ENCODE measurements at regions not wholly inside any gene's neighbourhood (a gene's known extent, or its start where the extent isn't known, plus 50 kb on each side); places are given as distances from the start of the nearest gene placed in this dataset.

DNA sequence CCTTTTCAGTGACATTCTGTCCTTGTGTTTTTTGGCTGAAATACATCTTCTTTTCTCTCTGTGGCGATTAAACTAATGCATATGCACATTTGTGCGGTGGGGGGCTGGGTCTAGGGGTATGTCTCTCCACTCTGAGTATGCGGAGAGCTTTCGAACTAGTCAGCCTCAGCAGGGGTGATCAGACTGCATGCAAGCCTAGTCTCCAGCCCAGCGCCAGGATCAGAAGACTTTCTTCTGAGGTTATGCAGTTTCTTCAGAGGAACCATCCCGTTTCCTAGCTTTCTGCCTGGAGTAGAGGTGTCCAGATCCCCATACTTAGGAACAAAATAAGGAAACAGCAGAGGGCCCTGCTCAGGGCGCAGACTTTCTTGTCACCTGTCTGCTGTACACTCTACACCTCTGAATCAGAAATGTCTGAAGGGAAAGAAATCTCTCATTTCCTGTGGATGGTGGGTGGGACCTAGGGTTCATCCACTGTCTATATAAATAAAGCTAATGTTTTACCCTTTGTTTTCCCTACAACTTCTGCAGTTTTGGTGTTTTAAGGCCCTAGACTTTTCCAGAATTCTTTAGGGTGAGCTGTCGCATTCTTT is 230.4 kb downstream of the ABHD5 start:
- H3K27me3 Mint-ChIP-seq (ENCODE audit: insufficient read depth, unreplicated experiment), result peaks cover 24% of the 10 kb centered on the region
- ChIA-PET CTCF (no interaction called here), POLR2A (no interaction called here)
- no peaks in the 10 kb centered on the region for H3K36me3 ChIP-seq (ENCODE audit: control insufficient read depth, insufficient read depth, low read length)
- H3K4me3 ChIP-seq (ENCODE audit: low read depth, low read length), result no peak overlapping the region
- H3K4me1 ChIP-seq, result no peaks in the 10 kb centered on the region
- no peaks in the 10 kb centered on the region for H3K9me3 Mint-ChIP-seq (ENCODE audit: unreplicated experiment)
- no peaks in the 10 kb centered on the region for H3K4me1 Mint-ChIP-seq (ENCODE audit: low read depth, unreplicated experiment)
- intact Hi-C loops (cut with micrococcal nuclease; ENCODE audit: unreplicated experiment), result no loop called here
- DNase-seq, result no peak
- H3K4me3 Mint-ChIP-seq (ENCODE audit: unreplicated experiment), result no peak overlapping the region
- TF ChIP-seq, protein P1, sequence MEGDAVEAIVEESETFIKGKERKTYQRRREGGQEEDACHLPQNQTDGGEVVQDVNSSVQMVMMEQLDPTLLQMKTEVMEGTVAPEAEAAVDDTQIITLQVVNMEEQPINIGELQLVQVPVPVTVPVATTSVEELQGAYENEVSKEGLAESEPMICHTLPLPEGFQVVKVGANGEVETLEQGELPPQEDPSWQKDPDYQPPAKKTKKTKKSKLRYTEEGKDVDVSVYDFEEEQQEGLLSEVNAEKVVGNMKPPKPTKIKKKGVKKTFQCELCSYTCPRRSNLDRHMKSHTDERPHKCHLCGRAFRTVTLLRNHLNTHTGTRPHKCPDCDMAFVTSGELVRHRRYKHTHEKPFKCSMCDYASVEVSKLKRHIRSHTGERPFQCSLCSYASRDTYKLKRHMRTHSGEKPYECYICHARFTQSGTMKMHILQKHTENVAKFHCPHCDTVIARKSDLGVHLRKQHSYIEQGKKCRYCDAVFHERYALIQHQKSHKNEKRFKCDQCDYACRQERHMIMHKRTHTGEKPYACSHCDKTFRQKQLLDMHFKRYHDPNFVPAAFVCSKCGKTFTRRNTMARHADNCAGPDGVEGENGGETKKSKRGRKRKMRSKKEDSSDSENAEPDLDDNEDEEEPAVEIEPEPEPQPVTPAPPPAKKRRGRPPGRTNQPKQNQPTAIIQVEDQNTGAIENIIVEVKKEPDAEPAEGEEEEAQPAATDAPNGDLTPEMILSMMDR (IDR thresholded peaks at IDR 0.05; ENCODE audit: insufficient read depth in 1 of 2, low read depth in 1 of 2, low read length in 1 of 2, severe bottlenecking in 1 of 2, unreplicated experiment in 1 of 2), result no peak
- no peak overlapping the region for H3K27ac Mint-ChIP-seq (ENCODE audit: unreplicated experiment)
- no peaks in the 10 kb centered on the region for H3K9me3 ChIP-seq
- no TSS peak for BruUV-seq (replicated peaks)
- peaks cover 1% of the 10 kb centered on the region; the same call in 1 of the 2 replicates for H3K27me3 ChIP-seq (replicated peaks; ENCODE audit: control insufficient read depth, insufficient read depth, low read length)
- no peaks in the 10 kb centered on the region for H3K36me3 Mint-ChIP-seq (ENCODE audit: insufficient read depth, unreplicated experiment)

DNA sequence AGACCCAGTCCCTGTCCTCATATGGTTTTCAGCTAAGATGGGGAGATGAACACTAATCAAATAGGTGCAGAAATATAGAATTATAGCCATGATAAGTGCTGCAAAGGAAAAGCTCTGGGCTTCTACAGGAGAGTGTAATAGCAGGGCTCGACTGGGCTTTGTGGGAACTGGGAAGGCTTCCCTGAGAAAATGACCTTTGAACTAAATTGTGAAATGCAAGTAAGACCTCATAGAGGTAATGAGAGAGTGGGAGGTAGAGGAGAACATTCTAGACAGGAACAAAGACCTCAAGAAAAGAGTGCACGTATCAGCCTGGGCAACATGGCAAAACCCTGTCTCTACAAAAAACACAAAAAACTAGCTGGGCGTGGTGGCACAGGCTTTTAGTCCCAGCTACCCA is 231.6 kb downstream of the ABHD5 start:
- ChIA-PET CTCF (no interaction called here), POLR2A (no interaction called here)
- intact Hi-C loops (cut with micrococcal nuclease; ENCODE audit: unreplicated experiment), result no loop called here
- H3K4me3 ChIP-seq (ENCODE audit: low read depth, low read length), result no peak overlapping the region
- H3K27me3 ChIP-seq (replicated peaks; ENCODE audit: control insufficient read depth, insufficient read depth, low read length), result peaks cover 1% of the 10 kb centered on the region; the same call in 1 of the 2 replicates
- H3K36me3 ChIP-seq (ENCODE audit: control insufficient read depth, insufficient read depth, low read length), result no peaks in the 10 kb centered on the region
- TF ChIP-seq, protein P1 (IDR thresholded peaks at IDR 0.05; ENCODE audit: insufficient read depth in 1 of 2, low read depth in 1 of 2, low read length in 1 of 2, severe bottlenecking in 1 of 2, unreplicated experiment in 1 of 2), result no peak
- no peaks in the 10 kb centered on the region for H3K36me3 Mint-ChIP-seq (ENCODE audit: insufficient read depth, unreplicated experiment)
- H3K4me3 Mint-ChIP-seq (ENCODE audit: unreplicated experiment), result no peak overlapping the region
- no TSS peak for BruUV-seq (replicated peaks)
- H3K27ac Mint-ChIP-seq (ENCODE audit: unreplicated experiment), result no peak overlapping the region
- H3K4me1 Mint-ChIP-seq (ENCODE audit: low read depth, unreplicated experiment), result no peaks in the 10 kb centered on the region
- H3K9me3 Mint-ChIP-seq (ENCODE audit: unreplicated experiment), result no peaks in the 10 kb centered on the region
- DNase-seq, result no peak
- no peaks in the 10 kb centered on the region for H3K9me3 ChIP-seq
- H3K4me1 ChIP-seq, result no peaks in the 10 kb centered on the region
- H3K27me3 Mint-ChIP-seq (ENCODE audit: insufficient read depth, unreplicated experiment), result peaks cover 24% of the 10 kb centered on the region

DNA sequence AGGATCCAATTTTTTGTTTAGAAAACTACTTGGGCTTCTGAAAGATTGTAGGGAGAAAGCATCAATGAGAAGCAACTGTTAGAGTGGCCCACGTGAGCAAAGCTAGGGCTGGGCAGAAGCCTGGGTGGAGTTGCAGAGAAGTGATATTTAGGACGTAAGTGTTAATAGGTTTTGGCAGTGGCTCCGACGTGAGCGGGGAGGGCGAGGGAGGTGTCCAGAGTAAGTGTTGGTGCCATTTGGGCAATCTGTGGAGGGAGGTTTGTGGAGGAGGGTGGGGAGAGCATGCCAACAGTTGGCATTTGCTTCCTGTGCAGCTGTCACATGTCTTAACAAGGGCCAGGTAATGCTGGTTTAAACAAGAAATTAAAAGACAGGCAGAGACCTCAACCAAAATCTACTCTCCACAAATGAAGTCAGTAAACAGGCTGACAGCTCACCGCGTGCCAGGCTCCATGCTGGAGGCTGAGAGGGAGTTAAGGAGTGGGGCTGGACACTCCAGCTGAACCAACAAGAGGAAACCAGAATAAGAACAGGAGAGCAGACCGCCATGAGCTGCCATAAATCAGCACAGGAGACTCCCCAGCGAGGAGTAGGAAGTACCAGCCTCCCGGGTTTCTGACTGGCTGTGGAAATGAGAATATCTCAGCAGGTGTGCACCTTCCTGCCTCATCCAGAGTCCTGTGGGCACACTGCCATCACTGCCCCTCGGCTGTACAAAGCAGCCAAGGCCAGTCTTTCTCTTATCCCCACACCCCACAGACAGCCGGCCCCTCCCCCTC is 232.6 kb downstream of the ABHD5 start:
- TF ChIP-seq, protein P1 (IDR thresholded peaks at IDR 0.05; ENCODE audit: insufficient read depth in 1 of 2, low read depth in 1 of 2, low read length in 1 of 2, severe bottlenecking in 1 of 2, unreplicated experiment in 1 of 2), result no peak
- Mint-ChIP-seq H3K27ac (ENCODE audit: unreplicated experiment) (no peak overlapping the region), H3K4me1 (ENCODE audit: low read depth, unreplicated experiment) (no peaks in the 10 kb centered on the region), H3K27me3 (ENCODE audit: insufficient read depth, unreplicated experiment) (peaks cover 29% of the 10 kb centered on the region), H3K36me3 (ENCODE audit: insufficient read depth, unreplicated experiment) (no peaks in the 10 kb centered on the region), H3K4me3 (ENCODE audit: unreplicated experiment) (no peak overlapping the region), H3K9me3 (ENCODE audit: unreplicated experiment) (no peaks in the 10 kb centered on the region)
- no peak overlapping the region for H3K4me3 ChIP-seq (ENCODE audit: low read depth, low read length)
- intact Hi-C loops (cut with micrococcal nuclease; ENCODE audit: unreplicated experiment), result no loop called here
- CTCF ChIA-PET, result no interaction called here
- DNase-seq, result no peak
- H3K36me3 ChIP-seq (ENCODE audit: control insufficient read depth, insufficient read depth, low read length), result no peaks in the 10 kb centered on the region
- no peaks in the 10 kb centered on the region for H3K9me3 ChIP-seq
- H3K27me3 ChIP-seq (replicated peaks; ENCODE audit: control insufficient read depth, insufficient read depth, low read length), result peaks cover 1% of the 10 kb centered on the region; the same call in 1 of the 2 replicates
- H3K4me1 ChIP-seq, result no peaks in the 10 kb centered on the region
- no TSS peak for BruUV-seq (replicated peaks)
- POLR2A ChIA-PET, result no interaction called here

All from Caco-2 (cell line).